GM19351 (cell line): ENCODE measurements at regions not wholly inside any gene's neighbourhood (a gene's known extent, or its start where the extent isn't known, plus 50 kb on each side); places are given as distances from the start of the nearest gene placed in this dataset.
"Not testable (repeated sequence)": the region's sequence is repeated elsewhere in the genome, so short reads cannot be mapped to it uniquely, and the experiment has no call there.

ENCODE experiments used
- ATAC-seq: cut with Tn5 transposase; IDR thresholded peaks from one replicate; pipeline ENCODE4 v1.9.1; 2021; ENCODE audit warnings: mild to moderate bottlenecking, moderate library complexity; ENCODE audit not compliant: unreplicated experiment

DNA sequence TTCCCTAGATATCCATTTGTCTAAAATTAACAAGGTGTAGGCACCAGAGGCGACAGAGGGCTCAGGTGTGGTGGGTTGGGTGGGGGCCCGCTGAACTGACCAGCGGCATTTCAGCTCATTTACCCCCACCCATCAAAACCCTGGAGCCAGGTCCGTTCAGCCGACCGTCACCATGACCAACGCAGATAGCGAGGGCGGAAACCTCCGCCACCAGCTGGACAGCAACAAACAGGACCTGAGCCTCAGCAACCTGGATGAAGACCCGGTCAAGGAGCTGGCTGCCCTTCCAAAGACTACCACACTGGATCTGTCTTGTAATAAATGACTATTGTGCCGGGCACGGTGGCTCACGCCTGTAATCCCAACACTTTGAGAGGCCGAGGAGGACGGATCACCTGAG, 120.8 kb upstream of the LGSN start:
- no peak for ATAC-seq

DNA sequence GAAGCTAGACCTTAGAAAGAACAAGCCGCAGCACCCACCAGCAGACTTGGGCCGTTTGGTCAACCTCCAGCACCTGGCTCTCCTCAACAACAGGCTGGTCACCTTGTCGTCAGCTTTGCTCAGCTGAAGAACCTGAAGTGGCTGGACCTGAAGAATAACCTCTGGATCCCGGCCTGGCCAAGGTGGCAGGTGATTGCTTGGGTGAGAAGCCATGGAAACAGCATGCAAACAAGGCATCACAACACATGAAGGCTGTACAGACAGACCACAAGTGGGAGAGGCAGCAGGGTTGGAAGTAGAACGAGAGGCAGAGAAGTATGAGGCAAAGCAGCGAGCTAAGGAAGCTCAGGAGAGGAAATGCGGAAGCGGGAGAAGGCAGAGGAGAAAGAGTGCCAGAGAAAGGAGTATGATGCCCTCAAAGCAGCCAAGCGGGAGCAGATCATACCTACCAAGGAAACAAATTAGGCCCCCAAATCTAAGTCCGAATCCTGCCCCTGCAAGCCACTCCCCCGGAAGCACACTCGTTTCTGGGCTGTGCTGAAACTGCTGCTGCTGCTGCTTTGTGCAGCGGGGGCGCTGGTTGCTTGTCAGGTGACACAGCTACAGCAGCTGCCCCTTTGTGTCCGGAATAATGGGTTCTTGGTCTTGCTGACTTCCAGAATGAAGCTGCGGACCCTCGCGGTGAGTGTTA, 121.6 kb upstream of the LGSN start:
- peak; percentile 90 for ATAC-seq

DNA sequence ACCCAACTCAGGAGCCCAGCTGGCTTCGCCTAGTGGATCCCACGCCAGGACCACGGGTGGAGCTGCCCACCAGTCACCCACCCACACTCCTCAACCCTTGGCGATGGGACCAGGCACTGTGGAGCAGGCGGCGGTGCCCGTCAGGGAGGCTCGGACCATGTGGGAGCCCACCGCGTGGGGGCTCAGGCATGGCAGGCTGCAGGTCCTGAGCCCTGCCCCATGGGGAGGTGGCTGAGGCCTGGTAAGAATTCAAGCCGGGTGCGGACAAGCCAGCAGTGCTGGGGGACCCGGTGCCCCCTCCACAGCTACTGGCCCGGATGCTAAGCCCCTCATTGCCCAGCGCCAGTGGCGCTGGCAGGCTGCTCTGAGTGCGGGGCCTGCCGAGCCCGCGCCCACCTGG, 123.1 kb upstream of the LGSN start:
- ATAC-seq, result no peak

GRCh38 chr6:63444768-63445167, 125.0 kb upstream of the LGSN start:
- no peak for ATAC-seq

- ATAC-seq, result no peak
These were observed 125.9 kb upstream of the LOC128125822 start for GRCh38 chr6:63446405-63446804.

DNA sequence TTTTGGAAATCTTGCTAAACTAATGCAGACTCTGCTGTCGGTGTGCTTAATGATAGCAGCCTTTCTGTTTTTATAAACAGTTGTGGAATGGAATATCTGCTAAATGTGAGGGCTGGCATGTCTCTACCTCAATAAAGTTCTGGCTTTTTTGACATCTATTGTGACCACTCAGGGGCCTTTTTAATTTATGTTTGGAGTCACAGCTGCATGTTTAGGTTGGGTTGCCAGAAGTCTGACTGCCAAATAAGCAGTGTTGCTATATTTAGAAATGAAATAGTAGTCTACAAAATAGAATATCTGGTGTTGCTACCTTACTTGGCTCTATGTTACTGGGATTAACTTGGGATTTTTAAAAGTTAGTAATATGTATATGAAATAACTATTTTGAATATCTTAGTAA, 125.1 kb upstream of the LOC128125822 start:
- ATAC-seq, result no peak

DNA sequence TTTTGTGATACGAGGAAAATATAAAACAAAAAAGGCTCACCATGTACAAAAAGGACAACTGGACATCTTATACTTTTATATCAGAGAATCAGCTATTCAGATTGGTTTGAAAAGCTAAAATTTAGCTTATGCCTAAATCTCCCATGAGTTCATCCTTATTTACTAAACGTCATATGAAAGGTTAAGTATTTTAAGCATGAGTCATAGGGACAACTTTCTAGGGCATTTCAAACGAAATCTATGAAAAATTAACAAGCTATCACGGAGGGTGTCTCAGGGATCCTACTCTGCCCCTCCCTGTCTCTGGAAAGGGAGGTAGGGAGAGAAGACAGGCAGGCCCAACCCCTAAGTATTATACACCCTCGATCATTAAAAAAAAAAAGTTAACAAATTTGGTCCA, 124.1 kb upstream of the LOC128125822 start:
- no peak for ATAC-seq

- no peak for ATAC-seq
These were observed 122.6 kb upstream of the LOC128125822 start for GRCh38 chr6:63449714-63450113.

DNA sequence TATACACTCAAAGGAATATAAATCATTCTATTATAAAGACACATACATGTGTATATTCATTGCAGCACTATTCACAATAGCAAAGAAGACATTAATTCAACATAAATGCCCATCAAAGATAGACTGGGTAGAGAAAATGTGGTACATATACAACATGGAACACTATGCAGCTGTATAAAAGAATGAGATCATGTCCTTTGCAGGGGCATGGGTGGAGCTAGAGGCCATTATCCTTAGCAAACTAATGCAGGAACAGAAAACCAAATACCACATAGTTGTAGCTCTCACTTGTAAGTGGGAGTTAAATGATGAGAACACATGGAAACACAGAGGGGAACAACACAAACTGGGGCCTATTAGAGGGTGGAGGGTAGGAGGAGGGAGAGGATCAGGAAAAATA, 121.0 kb upstream of the LOC128125822 start:
- ATAC-seq, result no peak

- no peak for ATAC-seq
These were observed 120.2 kb upstream of the LOC128125822 start for GRCh38 chr6:63452125-63452524.

DNA sequence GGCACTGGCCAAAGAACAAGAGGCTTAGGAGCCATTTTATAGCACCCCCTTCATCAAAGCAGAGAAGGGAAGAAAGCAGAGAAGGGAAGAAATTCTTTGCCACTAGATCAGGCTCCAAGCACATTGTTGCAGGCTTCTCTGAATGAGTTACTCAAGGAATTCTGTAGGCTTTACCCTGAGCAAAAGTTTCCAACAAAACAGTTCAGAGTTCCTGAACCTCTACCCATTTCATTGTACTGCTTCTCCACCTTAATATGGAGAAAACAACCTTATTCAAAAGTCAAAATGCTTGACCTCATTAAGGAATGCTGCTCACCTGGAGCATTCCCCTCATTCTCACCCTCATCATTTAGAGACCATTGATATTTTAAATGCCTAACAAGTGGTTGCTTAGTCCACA, 115.5 kb upstream of the LOC128125822 start:
- ATAC-seq, result no peak

DNA sequence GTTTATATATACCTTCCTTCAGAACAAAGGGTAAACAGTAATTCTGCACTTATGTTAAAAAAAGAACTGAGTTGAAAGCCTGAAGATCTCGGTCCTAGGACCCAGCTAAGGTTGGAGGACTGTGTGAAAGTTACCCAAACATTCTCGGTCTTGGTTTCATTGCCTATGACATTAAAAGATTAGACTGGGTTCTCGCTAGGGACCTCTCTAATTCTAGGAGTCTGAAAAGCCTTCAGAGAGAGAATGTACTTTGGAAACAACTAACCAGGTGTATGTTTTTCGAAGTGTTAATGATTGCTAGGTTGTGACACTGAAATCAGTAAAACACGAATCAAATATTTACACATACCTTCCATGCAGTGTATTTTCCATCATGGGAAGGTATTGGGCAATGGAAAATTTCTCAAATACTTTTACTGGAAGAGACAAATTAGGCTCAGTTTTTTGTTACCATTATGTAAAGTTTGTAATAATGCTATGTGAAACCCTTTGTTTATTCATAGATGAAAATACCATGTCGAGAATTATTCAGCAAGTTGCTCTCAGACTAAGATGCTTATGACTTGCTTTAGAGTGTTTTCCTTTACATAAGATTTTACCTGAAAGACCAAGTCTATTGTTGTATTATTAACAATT, 113.7 kb upstream of the LOC128125822 start:
- ATAC-seq, result peak; percentile 75

DNA sequence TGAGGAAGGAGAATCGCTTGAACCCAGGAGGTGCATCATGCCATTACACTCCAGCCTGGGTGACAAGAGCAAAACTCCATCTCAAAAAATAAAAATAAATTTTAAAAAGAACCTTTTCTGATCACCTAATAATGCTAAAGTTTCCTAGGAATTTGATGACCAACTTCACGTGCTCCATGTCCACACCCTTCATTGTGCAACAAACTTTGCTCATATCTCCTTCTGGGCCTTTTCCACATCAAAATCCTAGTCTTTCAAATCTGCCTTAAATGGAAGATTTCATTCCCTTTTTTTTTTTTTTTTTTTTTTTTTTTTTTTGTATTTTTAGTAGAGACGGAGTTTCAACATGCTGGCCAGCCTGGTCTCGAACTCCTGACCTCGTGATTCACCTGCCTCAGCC, 112.5 kb upstream of the LOC128125822 start:
- ATAC-seq, result no peak

DNA sequence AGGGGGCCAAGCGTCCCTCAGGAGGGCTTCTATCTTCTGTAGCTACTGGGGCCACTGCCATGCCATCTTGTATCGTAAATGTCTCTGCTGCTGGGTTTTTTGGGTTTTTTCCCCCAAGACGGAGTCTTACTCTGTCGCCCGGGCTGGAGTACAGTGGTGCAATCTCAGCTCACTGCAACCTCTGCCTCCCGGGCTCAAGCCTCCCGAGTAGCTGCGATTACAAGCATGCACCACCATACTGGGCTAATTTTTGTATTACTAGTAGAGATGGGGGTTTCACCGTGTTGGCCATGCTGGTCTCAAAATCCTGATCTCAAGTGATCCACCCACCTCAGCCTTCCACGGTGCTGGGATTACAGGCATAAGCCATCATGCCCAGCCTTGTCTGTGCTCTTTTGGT, 111.3 kb upstream of the LOC128125822 start:
- ATAC-seq, result no peak

GRCh38 chr6:63464060-63464459, 108.2 kb upstream of the LOC128125822 start:
- no peak for ATAC-seq

DNA sequence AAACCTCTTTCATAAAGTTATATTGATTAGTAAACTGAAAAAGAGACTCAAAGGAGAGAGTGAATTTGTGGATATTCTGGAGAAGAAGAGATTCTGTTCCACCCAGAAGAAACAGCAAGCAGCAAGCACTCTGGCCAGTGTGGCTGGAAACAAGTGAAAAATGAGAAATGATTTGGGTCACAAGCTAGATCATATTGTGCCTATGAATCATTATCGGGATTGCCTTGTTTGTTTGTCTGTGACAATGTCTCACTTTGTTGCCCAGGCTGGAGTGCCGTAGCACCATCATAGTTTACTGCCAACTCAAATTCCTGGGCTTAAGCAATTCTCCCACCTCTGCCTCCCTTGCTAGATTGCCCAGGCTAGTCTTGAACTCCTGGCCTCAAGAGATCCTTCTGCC, 106.5 kb upstream of the LOC128125822 start:
- ATAC-seq, result no peak

GRCh38 chr6:63466242-63466733, 106.0 kb upstream of the LOC128125822 start:
- no peak for ATAC-seq

DNA sequence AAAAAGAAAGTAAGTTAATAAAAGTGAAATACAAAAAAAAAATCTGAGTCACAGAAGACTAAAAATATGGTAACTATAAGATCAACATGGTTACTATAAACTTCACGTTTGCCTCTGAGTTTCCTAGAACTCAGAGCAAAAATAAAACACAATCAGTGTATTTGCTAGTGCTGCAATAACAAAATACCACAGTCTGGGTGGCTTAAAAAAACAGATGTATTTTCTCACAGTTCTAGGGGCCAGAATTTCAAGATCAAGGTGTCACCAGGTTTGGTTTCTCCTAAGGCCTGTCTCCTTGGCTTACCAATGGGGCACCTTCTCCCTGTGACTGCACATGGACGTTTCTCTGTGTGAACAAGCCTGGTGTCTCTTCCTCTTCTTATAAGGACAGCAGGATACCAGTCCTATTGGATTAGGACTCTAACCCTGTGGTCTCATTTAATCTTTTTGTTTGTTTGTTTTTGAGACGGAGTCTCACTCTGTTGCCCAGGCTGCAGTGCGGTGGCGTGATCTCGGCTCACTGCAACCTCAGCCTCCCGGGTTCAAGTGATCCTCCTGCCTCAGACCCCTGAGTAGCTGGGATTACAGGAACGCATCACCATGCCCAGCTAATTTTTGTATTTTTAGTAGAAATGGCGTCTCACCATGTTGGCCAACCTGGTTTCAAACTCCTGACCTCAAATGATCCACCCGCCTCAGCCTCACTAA, 104.9 kb upstream of the LOC128125822 start:
- no peak for ATAC-seq

DNA sequence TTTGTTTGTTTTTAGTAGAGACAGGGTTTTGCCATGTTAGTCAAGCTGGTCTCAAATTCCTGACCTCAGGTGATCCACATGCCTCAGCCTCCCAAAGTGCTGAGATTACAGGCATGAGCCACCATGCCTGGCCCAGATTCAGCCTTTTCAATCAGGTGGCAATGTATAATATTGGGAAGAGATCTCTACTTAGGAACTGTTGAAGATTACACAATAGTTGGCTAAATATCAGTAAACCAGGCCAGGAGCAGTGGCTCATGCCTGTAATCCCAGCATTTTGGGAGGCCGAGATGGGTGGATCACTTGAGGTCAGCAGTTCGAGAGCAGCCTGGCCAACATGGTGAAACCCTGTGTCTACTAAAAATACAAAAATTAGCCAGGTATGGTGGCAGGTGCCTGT, 101.1 kb upstream of the LOC128125822 start:
- ATAC-seq, result not testable (repeated sequence)

GRCh38 chr6:63471654-63472053, 100.6 kb upstream of the LOC128125822 start:
- no peak for ATAC-seq

DNA sequence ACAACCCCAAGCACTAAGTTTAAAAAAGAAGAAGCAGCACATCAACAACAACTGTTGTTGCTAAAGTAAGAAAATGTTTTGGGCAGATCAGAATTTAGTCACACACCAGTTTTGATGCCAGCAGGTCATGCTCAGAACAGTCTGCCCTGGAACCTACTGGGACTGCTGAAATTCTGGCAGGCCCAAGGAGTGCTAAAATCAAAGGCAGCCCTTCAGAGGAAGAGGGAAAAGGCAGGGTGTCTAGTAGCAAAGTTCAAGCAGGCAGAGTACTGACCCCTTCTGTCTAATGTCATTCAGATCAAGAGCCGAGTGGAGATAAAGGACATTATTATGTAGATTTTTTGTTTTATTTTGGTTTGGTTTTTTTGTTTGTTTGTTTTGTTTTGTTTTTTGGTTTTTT, 96.6 kb upstream of the LOC128125822 start:
- ATAC-seq, result no peak

DNA sequence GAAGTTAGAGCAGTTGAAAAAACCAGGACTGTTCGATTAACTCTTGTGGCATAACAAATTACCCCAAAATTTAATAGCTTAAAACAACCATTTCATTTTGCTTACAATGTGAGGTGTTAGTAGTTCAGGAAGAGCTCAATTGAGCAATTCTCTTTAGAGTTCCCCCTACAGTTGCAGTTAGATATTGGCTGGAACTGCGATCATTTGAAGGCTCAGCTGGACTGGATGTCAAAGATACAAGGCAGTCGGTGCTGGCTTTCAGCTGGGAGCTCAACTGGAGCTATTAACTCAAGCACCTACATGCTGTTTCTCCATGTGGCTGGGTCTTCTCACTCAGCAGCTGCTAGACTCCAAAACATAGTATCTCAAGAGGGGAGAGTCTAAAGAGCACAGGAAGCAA, 96.0 kb upstream of the LOC128125822 start:
- peak; percentile 70 for ATAC-seq
